PFSK-1 (cell line): ENCODE measurements at regions not wholly inside any gene's neighbourhood (a gene's known extent, or its start where the extent isn't known, plus 50 kb on each side); places are given as distances from the start of the nearest gene placed in this dataset.

Experiments used
- FOXP2 ChIP-seq: optimal IDR thresholded peaks from 2 replicates; pipeline ENCODE3; 2011; ENCODE audit warnings: borderline replicate concordance, control low read depth, inconsistent platforms; ENCODE audit not compliant: insufficient read depth; ENCODE audit errors: extremely low read length, extremely low read depth
- POLR2AphosphoS5 ChIP-seq: IDR thresholded peaks from 2 replicates; pipeline ENCODE4 v1.6.1; 2012; ENCODE audit warnings: low read depth, mild to moderate bottlenecking, control low read depth, low read length, moderate library complexity
- SIN3A ChIP-seq: IDR thresholded peaks from 2 replicates; pipeline ENCODE4 v1.6.1; 2012; ENCODE audit warnings: mild to moderate bottlenecking, low read length, moderate library complexity, borderline replicate concordance; ENCODE audit not compliant: insufficient read depth
- TAF1 ChIP-seq: IDR thresholded peaks from 2 replicates; pipeline ENCODE4 v1.6.1; 2012; ENCODE audit warnings: low read length, control low read depth, borderline replicate concordance; ENCODE audit not compliant: insufficient read depth
- TF ChIP-seq, protein P1 (sequence below), 2 experiments: IDR thresholded peaks; 2 replicates each; pipeline versions ENCODE4 v1.6.1 to v1.8.0; 2011 to 2012; ENCODE audit warnings: low read depth in 2 of 2, low read length in 2 of 2, control low read depth in 1 of 2, inconsistent platforms in 1 of 2, mild to moderate bottlenecking in 1 of 2, moderate library complexity in 1 of 2; ENCODE audit not compliant: insufficient read depth in 1 of 2

GRCh38 chr6:135759831-135760230 lies 91.7 kb upstream of the PDE7B start:
- TF ChIP-seq, protein P1, sequence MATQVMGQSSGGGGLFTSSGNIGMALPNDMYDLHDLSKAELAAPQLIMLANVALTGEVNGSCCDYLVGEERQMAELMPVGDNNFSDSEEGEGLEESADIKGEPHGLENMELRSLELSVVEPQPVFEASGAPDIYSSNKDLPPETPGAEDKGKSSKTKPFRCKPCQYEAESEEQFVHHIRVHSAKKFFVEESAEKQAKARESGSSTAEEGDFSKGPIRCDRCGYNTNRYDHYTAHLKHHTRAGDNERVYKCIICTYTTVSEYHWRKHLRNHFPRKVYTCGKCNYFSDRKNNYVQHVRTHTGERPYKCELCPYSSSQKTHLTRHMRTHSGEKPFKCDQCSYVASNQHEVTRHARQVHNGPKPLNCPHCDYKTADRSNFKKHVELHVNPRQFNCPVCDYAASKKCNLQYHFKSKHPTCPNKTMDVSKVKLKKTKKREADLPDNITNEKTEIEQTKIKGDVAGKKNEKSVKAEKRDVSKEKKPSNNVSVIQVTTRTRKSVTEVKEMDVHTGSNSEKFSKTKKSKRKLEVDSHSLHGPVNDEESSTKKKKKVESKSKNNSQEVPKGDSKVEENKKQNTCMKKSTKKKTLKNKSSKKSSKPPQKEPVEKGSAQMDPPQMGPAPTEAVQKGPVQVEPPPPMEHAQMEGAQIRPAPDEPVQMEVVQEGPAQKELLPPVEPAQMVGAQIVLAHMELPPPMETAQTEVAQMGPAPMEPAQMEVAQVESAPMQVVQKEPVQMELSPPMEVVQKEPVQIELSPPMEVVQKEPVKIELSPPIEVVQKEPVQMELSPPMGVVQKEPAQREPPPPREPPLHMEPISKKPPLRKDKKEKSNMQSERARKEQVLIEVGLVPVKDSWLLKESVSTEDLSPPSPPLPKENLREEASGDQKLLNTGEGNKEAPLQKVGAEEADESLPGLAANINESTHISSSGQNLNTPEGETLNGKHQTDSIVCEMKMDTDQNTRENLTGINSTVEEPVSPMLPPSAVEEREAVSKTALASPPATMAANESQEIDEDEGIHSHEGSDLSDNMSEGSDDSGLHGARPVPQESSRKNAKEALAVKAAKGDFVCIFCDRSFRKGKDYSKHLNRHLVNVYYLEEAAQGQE (IDR thresholded peaks at IDR 0.05; ENCODE audit: insufficient read depth in 1 of 2, low read depth in 2 of 2, low read length in 2 of 2): no peak
- no peak for TF ChIP-seq SIN3A

DNA sequence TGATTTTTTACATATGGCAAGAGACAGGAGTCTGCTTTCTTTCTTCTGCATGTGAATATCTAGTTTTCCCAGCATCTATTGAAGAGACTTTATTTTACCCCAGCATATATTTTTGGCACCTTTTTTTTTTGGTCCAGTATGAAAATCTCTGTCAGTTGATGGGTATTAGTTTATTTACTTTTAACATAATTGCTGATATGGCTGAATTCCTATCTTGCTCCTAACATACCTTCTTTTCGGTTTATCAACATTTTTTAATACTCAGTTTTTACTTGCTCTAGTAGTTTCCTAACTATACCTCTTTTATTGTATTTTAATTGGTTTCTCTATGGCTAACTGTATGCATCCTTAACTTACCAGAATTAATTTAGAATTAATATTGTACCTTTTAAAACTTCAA lies 77.5 kb upstream of the PDE7B start:
- TF ChIP-seq TAF1 (no peak), SIN3A (no peak), POLR2AphosphoS5 (no peak), FOXP2 (no peak)
- TF ChIP-seq, protein P1 (IDR thresholded peaks at IDR 0.05; ENCODE audit: insufficient read depth in 1 of 2, low read depth in 2 of 2, low read length in 2 of 2): no peak

DNA sequence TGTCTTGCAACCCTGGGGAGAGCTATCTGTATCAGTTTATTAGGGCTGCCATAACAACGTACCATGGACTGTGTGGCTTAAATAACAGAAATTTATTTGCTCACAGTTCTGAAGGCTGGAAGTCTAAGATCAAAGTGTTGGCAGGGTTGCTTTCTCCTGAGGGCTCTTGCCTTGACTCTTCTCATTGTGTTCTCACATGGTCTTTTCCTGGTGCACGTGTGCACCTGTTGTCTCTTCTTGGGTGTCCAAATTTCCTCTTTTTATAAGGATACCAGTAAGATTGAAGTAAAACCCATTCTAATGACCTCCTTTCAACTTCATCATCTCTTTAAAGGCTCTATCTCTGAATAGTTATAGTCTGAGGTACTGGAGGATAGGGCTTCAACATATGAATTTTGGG lies 72.3 kb upstream of the PDE7B start:
- TF ChIP-seq SIN3A: no peak
- TF ChIP-seq, protein P1 (IDR thresholded peaks at IDR 0.05; ENCODE audit: insufficient read depth in 1 of 2, low read depth in 2 of 2, low read length in 2 of 2): no peak
- no peak for TF ChIP-seq POLR2AphosphoS5
- TF ChIP-seq FOXP2: no peak
- no peak for TF ChIP-seq TAF1

GRCh38 chr6:135780326-135780725 lies 71.2 kb upstream of the PDE7B start:
- TF ChIP-seq FOXP2 (no peak), POLR2AphosphoS5 (no peak), SIN3A (no peak), TAF1 (no peak)
- TF ChIP-seq, protein P1 (IDR thresholded peaks at IDR 0.05; ENCODE audit: insufficient read depth in 1 of 2, low read depth in 2 of 2, low read length in 2 of 2): no peak

DNA sequence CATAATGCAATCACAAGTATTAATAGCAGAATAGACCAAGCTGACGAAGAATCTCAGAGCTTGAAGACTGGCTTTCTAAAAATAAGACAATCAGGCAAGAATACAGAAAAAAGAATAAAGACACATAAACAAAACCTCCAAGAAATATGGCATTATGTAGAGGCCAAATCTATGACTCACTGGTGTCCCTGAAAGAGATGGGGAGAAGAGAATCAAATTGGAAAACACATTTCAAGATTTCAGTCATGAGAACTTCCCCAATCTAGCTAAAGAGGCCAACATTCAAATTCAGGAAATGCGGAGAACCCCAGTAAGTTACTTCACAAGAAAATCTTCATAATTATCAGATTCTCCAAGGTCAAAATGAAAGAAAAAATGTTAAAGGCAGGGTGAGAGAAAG lies 69.0 kb upstream of the PDE7B start:
- TF ChIP-seq TAF1 (no peak), POLR2AphosphoS5 (no peak), FOXP2 (no peak)
